HEK293T (cell line): ENCODE measurements at regions not wholly inside any gene's neighbourhood (a gene's known extent, or its start where the extent isn't known, plus 50 kb on each side); places are given as distances from the start of the nearest gene placed in this dataset.

Experiments
- FOXK2 ChIP-seq: fragments of 450-650 bp; IDR thresholded peaks from 2 replicates; pipeline ENCODE4 v1.6.1; 2016; ENCODE audit warnings: mild to moderate bottlenecking
- FOXM1 ChIP-seq: fragments of 450-650 bp; IDR thresholded peaks from 2 replicates; pipeline ENCODE4 v1.6.1; 2017; ENCODE audit warnings: mild to moderate bottlenecking, borderline replicate concordance
- HDGF ChIP-seq: fragments of 450-650 bp; IDR thresholded peaks from 2 replicates; pipeline ENCODE4 v1.6.1; 2017; ENCODE audit warnings: antibody characterized with exemption, borderline replicate concordance
- SUZ12 ChIP-seq: fragments of 450-650 bp; IDR thresholded peaks from 2 replicates; pipeline ENCODE4 v1.6.1; 2016; ENCODE audit warnings: mild to moderate bottlenecking
- TARDBP ChIP-seq: fragments of 450-650 bp; IDR thresholded peaks from 2 replicates; pipeline ENCODE4 v1.6.1; 2016

DNA sequence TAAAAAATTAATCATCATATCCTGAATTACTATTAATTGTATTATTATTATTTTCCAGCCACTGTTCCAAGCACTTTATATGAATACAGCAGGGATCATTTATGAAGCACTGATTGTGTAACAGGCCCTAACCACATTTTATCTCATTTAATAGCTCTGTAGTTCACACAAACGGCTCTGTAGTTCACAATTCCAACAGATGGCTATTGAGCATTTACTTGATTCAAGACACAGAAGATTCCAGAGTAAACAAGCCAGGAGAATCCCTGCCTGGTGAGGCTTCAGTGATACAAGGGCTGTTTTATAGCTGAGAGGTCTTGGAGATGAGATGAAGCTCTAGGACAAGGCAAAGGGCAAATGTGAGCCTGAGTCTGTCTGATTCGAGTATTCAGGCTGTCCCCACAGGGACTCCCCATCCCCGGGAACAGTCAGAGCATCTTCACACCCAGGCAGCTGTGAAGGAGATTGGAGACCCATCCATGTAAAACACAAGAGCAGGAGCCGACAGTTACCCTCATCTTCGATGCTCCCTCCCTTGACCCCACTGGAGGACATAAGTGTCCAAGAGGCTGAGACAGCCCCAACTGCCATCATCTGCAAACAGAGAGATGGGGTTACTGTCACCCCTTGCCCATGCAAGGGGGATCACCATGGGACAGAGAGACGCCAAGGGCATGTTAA, 222.5 kb downstream of the MN1 start:
- TF ChIP-seq TARDBP (no peak), FOXK2 (no peak), SUZ12 (no peak), FOXM1 (no peak), HDGF (no peak)
